ENCODE measurements at regions not wholly inside any gene's neighbourhood (a gene's known extent, or its start where the extent isn't known, plus 50 kb on each side); places are given as distances from the start of the nearest gene placed in this dataset.

DNA sequence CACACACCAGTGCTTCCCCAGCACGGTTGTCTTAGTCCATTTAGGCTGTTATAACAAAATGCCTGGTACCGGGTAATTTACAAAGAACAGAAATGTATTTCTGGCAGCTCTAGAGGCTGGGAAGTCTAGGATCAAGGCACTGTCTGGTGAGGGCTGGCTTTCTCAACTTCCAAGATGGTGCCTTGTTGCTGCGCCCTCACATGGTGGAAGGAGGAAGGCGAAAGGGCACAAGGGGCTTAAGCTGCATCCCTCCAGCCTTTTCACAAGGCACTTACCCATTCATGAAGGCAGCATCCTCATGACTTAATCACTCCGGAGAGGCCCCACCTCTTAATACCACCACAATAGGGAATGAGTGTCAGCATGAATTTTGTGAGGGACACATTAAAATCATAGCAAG, 155.5 kb downstream of the SLC15A5 start:
- H3K27me3 ChIP-seq (ENCODE audit: insufficient read depth, low read depth) = no peaks in the 10 kb centered on the region
- H3F3A ChIP-seq (ENCODE audit: insufficient read depth, low read depth) = no peaks in the 10 kb centered on the region
- no peak for TF ChIP-seq EZH2 (IDR thresholded peaks at IDR 0.05; ENCODE audit: low read depth)
- TF ChIP-seq, protein P1, sequence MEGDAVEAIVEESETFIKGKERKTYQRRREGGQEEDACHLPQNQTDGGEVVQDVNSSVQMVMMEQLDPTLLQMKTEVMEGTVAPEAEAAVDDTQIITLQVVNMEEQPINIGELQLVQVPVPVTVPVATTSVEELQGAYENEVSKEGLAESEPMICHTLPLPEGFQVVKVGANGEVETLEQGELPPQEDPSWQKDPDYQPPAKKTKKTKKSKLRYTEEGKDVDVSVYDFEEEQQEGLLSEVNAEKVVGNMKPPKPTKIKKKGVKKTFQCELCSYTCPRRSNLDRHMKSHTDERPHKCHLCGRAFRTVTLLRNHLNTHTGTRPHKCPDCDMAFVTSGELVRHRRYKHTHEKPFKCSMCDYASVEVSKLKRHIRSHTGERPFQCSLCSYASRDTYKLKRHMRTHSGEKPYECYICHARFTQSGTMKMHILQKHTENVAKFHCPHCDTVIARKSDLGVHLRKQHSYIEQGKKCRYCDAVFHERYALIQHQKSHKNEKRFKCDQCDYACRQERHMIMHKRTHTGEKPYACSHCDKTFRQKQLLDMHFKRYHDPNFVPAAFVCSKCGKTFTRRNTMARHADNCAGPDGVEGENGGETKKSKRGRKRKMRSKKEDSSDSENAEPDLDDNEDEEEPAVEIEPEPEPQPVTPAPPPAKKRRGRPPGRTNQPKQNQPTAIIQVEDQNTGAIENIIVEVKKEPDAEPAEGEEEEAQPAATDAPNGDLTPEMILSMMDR (conservative IDR thresholded peaks at IDR 0.05) = no peak
- H3K4me1 ChIP-seq (replicated peaks; ENCODE audit: insufficient read depth) = no peaks in the 10 kb centered on the region
- ChIA-PET POLR2A (ENCODE audit: unreplicated experiment) (no interaction called here), CTCF (no interaction called here)
- intact Hi-C loops (cut with micrococcal nuclease; ENCODE audit: unreplicated experiment) = no loop called here
- H2AFZ ChIP-seq = no peak overlapping the region
- no peaks in the 10 kb centered on the region for H3K36me3 ChIP-seq (ENCODE audit: low read depth)
- DNase-seq = no peak
- no peaks in the 10 kb centered on the region for H3K9me3 ChIP-seq (ENCODE audit: insufficient read depth, low read depth)
- no TSS peak for BruUV-seq (replicated peaks)
- H4K20me1 ChIP-seq (ENCODE audit: insufficient read depth) = no peaks in the 10 kb centered on the region
- H3K4me3 ChIP-seq = no peak overlapping the region
- H3K27ac ChIP-seq = no peak overlapping the region
- H3K4me2 ChIP-seq = no peak overlapping the region
- no peaks in the 10 kb centered on the region for H3K79me2 ChIP-seq (ENCODE audit: low read depth)
- no peaks in the 10 kb centered on the region for H3K9me2 ChIP-seq (ENCODE audit: insufficient read depth)

DNA sequence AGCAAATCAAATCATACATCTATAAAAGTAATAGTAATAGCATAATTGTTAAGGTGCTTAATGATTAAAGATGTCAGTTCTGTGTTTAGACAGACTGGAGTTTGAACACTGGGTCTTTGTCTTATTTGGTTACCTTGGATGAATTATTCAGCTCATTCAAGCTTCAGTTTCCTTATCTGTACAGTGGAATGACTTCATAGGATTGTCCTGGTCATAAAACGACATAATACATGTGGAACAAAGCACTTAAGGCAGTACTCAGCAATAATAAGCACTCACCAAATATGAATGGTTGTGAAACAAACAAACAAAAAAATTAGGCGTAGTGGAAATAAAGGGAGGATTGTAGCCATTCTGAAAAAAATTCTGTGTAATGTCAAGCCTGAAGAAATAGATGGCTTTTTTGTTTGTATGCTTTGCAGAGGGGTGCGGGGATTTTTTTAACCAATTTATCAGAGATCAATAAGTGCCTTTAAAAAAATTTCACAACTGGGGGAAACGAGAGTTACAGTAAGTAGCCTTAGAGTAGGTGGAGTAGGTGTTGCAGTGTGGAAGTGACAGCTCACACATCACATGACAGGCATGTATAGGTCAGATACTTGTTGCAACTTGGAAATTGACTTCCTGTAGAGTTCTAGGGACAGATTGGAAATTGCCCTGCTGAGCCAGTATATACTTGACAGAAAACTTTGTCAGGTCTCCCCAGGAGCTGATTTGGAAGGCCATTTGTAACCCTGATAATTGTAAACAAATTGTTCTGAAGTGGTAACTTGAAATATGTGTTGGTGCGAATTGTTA, 157.7 kb downstream of the SLC15A5 start:
- CTCF ChIA-PET = interaction anchor here (0.6 kb wide), 1 partner anchor 1522 kb away, joined by 10 read pairs; no protein-coding TSS in a partner anchor
- H3K4me2 ChIP-seq = no peak overlapping the region
- DNase-seq = no peak
- POLR2A ChIA-PET (ENCODE audit: unreplicated experiment) = no interaction called here
- H3K4me1 ChIP-seq (replicated peaks; ENCODE audit: insufficient read depth) = no peaks in the 10 kb centered on the region
- no peaks in the 10 kb centered on the region for H3K9me3 ChIP-seq (ENCODE audit: insufficient read depth, low read depth)
- no peak for TF ChIP-seq EZH2 (IDR thresholded peaks at IDR 0.05; ENCODE audit: low read depth)
- TF ChIP-seq, protein P1 (conservative IDR thresholded peaks at IDR 0.05) = no peak
- no peak overlapping the region for H3K27ac ChIP-seq
- no peaks in the 10 kb centered on the region for H3K27me3 ChIP-seq (ENCODE audit: insufficient read depth, low read depth)
- no peak overlapping the region for H3K4me3 ChIP-seq
- H3K79me2 ChIP-seq (ENCODE audit: low read depth) = no peaks in the 10 kb centered on the region
- no peaks in the 10 kb centered on the region for H3F3A ChIP-seq (ENCODE audit: insufficient read depth, low read depth)
- H3K9me2 ChIP-seq (ENCODE audit: insufficient read depth) = no peaks in the 10 kb centered on the region
- intact Hi-C loops (cut with micrococcal nuclease; ENCODE audit: unreplicated experiment) = no loop called here
- BruUV-seq (replicated peaks) = no TSS peak
- no peak overlapping the region for H2AFZ ChIP-seq
- no peaks in the 10 kb centered on the region for H4K20me1 ChIP-seq (ENCODE audit: insufficient read depth)
- no peaks in the 10 kb centered on the region for H3K36me3 ChIP-seq (ENCODE audit: low read depth)

DNA sequence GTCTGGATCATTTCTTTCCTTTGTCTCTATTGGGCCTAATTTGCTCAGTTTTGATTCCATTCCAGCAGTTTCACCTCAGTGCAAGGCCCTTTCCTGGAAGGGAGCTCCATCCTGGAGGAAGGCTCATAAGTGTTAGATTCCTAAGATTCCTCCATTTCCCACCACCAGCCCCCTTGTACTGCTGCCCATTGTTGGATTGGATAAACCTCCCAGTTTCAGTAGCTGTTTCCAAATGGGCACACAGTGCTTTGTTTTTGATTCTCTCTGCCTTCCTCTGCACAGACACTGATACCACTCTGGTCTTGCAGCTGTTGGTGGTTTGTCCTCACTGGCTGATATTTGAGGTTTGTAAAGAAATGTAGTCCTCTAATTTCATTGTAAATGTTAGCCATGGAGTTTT, 158.9 kb downstream of the SLC15A5 start:
- no peaks in the 10 kb centered on the region for H3K36me3 ChIP-seq (ENCODE audit: low read depth)
- ChIA-PET POLR2A (ENCODE audit: unreplicated experiment) (no interaction called here), CTCF (no interaction called here)
- TF ChIP-seq, protein P1 (conservative IDR thresholded peaks at IDR 0.05) = no peak
- TF ChIP-seq EZH2 (IDR thresholded peaks at IDR 0.05; ENCODE audit: low read depth) = no peak
- intact Hi-C loops (cut with micrococcal nuclease; ENCODE audit: unreplicated experiment) = no loop called here
- BruUV-seq (replicated peaks) = no TSS peak
- H3K9me3 ChIP-seq (ENCODE audit: insufficient read depth, low read depth) = no peaks in the 10 kb centered on the region
- H3K27ac ChIP-seq = no peak overlapping the region
- H3F3A ChIP-seq (ENCODE audit: insufficient read depth, low read depth) = no peaks in the 10 kb centered on the region
- no peak overlapping the region for H2AFZ ChIP-seq
- H3K4me3 ChIP-seq = no peak overlapping the region
- H3K4me1 ChIP-seq (replicated peaks; ENCODE audit: insufficient read depth) = no peaks in the 10 kb centered on the region
- no peak overlapping the region for H3K4me2 ChIP-seq
- H3K9me2 ChIP-seq (ENCODE audit: insufficient read depth) = 0 out of 2 replicates have a peak, but pooled peaks cover 3% of the 10 kb centered on the region
- no peaks in the 10 kb centered on the region for H3K79me2 ChIP-seq (ENCODE audit: low read depth)
- H3K27me3 ChIP-seq (ENCODE audit: insufficient read depth, low read depth) = no peaks in the 10 kb centered on the region
- no peaks in the 10 kb centered on the region for H4K20me1 ChIP-seq (ENCODE audit: insufficient read depth)
- DNase-seq = no peak

Measured in PC-9 (cell line).